IMR-90 (cell line): ENCODE measurements at regions not wholly inside any gene's neighbourhood (a gene's known extent, or its start where the extent isn't known, plus 50 kb on each side); places are given as distances from the start of the nearest gene placed in this dataset.

Experiments used
- ATAC-seq: fragments of 200-7000 bp; cut with Tn5 transposase; 2 replicates; pipeline ENCODE4 v1.9.1; 2020; ENCODE audit warnings: low read depth, mild to moderate bottlenecking, moderate library complexity
- BruUV-seq: library from RNA; stranded (reverse); fragments of 400-500 nt; replicated peaks from 2 replicates; lab custom pipeline; 2021; lab: Mats Ljungman, UMichigan
- CTCF ChIA-PET: fragments of 300-600 bp; formaldehyde crosslinking; extraction: SDS; loops from one replicate; lab custom pipeline; 2021; ENCODE audit warnings: antibody characterized with exemption; lab: Yijun Ruan, JAX
- POLR2A ChIA-PET: fragments of 300-600 bp; sonication (Branson Sonifier 250); formaldehyde crosslinking; loops from one replicate; lab custom pipeline; 2022; ENCODE audit warnings: antibody characterized with exemption; ENCODE audit not compliant: unreplicated experiment; lab: Charles Lee
- DNase-seq: peaks from one replicate; pipeline ENCODE4 v3.0.0; 2013
- H2AFZ ChIP-seq: replicated peaks from 2 replicates; pipeline ENCODE3; 2013; ENCODE audit warnings: low read length, mild to moderate bottlenecking; ENCODE audit not compliant: poor library complexity
- H2AK5ac ChIP-seq: 2 replicates; pipeline ENCODE4 v1.6.1; 2013; ENCODE audit warnings: low read depth, low read length, inconsistent platforms
- H2AK9ac ChIP-seq: replicated peaks from 2 replicates; pipeline ENCODE3; 2013; ENCODE audit warnings: mild to moderate bottlenecking, low read depth, low read length, moderate library complexity; ENCODE audit not compliant: poor library complexity
- H2BK120ac ChIP-seq: 2 replicates; pipeline ENCODE4 v1.6.1; 2013; ENCODE audit warnings: low read depth, low read length, inconsistent platforms
- H2BK15ac ChIP-seq: 3 replicates; pipeline ENCODE4 v1.6.1; 2013; ENCODE audit warnings: low read depth, low read length, inconsistent platforms
- H2BK20ac ChIP-seq: 2 replicates; pipeline ENCODE4 v1.6.1; 2013; ENCODE audit warnings: low read depth, mild to moderate bottlenecking, inconsistent platforms, low read length, moderate library complexity
- H2BK5ac ChIP-seq: 2 replicates; pipeline ENCODE4 v1.6.1; 2013; ENCODE audit warnings: mild to moderate bottlenecking, low read depth, low read length, inconsistent platforms; ENCODE audit not compliant: poor library complexity, severe bottlenecking
- H3K14ac ChIP-seq: replicated peaks from 2 replicates; pipeline ENCODE4 v1.6.1; 2013; ENCODE audit warnings: low read depth, low read length, inconsistent platforms
- H3K18ac ChIP-seq: 2 replicates; pipeline ENCODE4 v1.6.1; 2013; ENCODE audit warnings: low read depth, low read length, control low read depth
- H3K23ac ChIP-seq: 2 replicates; pipeline ENCODE4 v1.6.1; 2013; ENCODE audit warnings: low read depth, low read length, inconsistent platforms
- H3K27ac ChIP-seq: 2 replicates; pipeline ENCODE4 v1.5.1; 2013; ENCODE audit warnings: mild to moderate bottlenecking, control low read depth, low read length; ENCODE audit not compliant: insufficient read depth
- H3K27me3 ChIP-seq: 2 replicates; pipeline ENCODE4 v1.6.1; 2013; ENCODE audit warnings: low read length; ENCODE audit not compliant: control insufficient read depth, insufficient read depth
- H3K36me3 ChIP-seq: 2 replicates; pipeline ENCODE4 v1.6.1; 2013; ENCODE audit warnings: low read length, mixed read lengths; ENCODE audit not compliant: control insufficient read depth, insufficient read depth
- H3K4ac ChIP-seq: 2 replicates; pipeline ENCODE4 v1.6.1; 2013; ENCODE audit warnings: low read depth, low read length, inconsistent platforms
- H3K4me1 ChIP-seq: 2 replicates; pipeline ENCODE4 v1.6.1; 2013; ENCODE audit warnings: low read length, mixed read lengths; ENCODE audit not compliant: control insufficient read depth, insufficient read depth
- H3K4me2 ChIP-seq: 2 replicates; pipeline ENCODE4 v1.6.1; 2013; ENCODE audit warnings: low read depth, mild to moderate bottlenecking, control low read depth, low read length, moderate library complexity
- H3K4me3 ChIP-seq: 2 replicates; pipeline ENCODE4 v1.5.1; 2013; ENCODE audit warnings: low read depth, mild to moderate bottlenecking, control low read depth, low read length, moderate library complexity; ENCODE audit not compliant: insufficient read depth
- H3K56ac ChIP-seq: 2 replicates; pipeline ENCODE4 v1.6.1; 2013; ENCODE audit warnings: low read length, inconsistent platforms; ENCODE audit not compliant: insufficient read depth; ENCODE audit errors: extremely low read depth
- H3K79me1 ChIP-seq, 2 experiments: 2 replicates each; pipeline ENCODE4 v1.6.1; 2013; ENCODE audit warnings: low read length in 2 of 2, inconsistent platforms in 1 of 2, low read depth in 1 of 2
- H3K9ac ChIP-seq: 2 replicates; pipeline ENCODE4 v1.6.1; 2013; ENCODE audit warnings: low read depth, low read length, control low read depth
- H3K9me1 ChIP-seq: 2 replicates; pipeline ENCODE4 v1.6.1; 2013; ENCODE audit warnings: low read length, inconsistent platforms; ENCODE audit not compliant: insufficient read depth
- H3K9me3 ChIP-seq: 2 replicates; pipeline ENCODE4 v1.6.1; 2013; ENCODE audit warnings: low read length; ENCODE audit not compliant: control insufficient read depth, insufficient read depth
- H4K20me1 ChIP-seq: 2 replicates; pipeline ENCODE4 v1.6.1; 2013; ENCODE audit warnings: low read length, inconsistent platforms; ENCODE audit not compliant: insufficient read depth
- H4K5ac ChIP-seq: 2 replicates; pipeline ENCODE4 v1.6.1; 2013; ENCODE audit warnings: mild to moderate bottlenecking, low read depth, low read length, control low read depth
- H4K8ac ChIP-seq, 2 experiments: 2 replicates each; pipeline ENCODE4 v1.6.1; 2013; ENCODE audit warnings: low read depth in 2 of 2, low read length in 2 of 2, control low read depth in 1 of 2, inconsistent platforms in 1 of 2
- H4K91ac ChIP-seq: 2 replicates; pipeline ENCODE4 v1.6.1; 2013; ENCODE audit warnings: low read depth, low read length, inconsistent platforms; ENCODE audit not compliant: insufficient read depth
- MAFK ChIP-seq: IDR thresholded peaks from 2 replicates; pipeline ENCODE4 v1.6.1; 2012; ENCODE audit warnings: low read depth, low read length, improper control_type of control experiment
- WGBS, 2 experiments: methylation state at CpG; one replicate each; pipeline versions ENCODE4 v1.1.5 to v1.1.7; 2013; ENCODE audit warnings: missing lambda C conversion rate in 2 of 2; ENCODE audit not compliant: insufficient read length in 1 of 2; ENCODE audit errors: extremely low coverage in 2 of 2; 5-methylcytosine and 5-hydroxymethylcytosine counted together
- dilution Hi-C: fragments of 300-500 bp; cut with HindIII; formaldehyde crosslinking; loops from one replicate; pipeline ENCODE4 v1.14.3; 2018; ENCODE audit warnings: low sequenced_read_pairs; ENCODE audit not compliant: unreplicated experiment
- in situ Hi-C: fragments of 300-500 bp; cut with MboI; formaldehyde crosslinking; loops from 3 replicates; pipeline ENCODE4 v1.14.3; 2019; ENCODE audit warnings: low sequenced_read_pairs, inconsistent platforms, mixed read lengths
- intact Hi-C: fragments of 100-400 bp; cut with micrococcal nuclease; formaldehyde crosslinking; loops from 2 replicates; pipeline ENCODE4 v1.10.0; 2022
- TF ChIP-seq, protein P1 (sequence below): fragments of 150-350 bp; IDR thresholded peaks from 2 replicates; pipeline ENCODE4 v1.6.1; 2016; ENCODE audit warnings: low read depth, mild to moderate bottlenecking, low read length, moderate library complexity, borderline replicate concordance

DNA sequence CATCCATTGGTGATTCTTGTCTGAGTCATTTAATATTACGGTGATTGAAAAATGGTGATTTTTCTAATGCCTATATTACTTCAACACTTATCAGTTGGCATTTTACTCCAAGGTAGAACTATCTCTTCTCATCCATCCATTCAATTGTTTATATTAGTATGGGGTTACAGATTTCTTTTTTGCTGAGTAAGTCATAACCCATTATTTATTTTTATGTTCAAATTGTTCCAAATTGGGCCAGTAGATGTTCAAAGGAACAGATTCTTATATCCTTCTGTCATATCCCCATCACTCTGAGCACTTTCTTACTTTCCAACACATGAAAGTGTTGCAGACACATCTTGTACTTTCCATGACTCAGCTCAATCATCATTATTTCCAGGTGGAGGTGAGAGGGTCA is 466.8 kb upstream of the CAMK1G start:
- no peak overlapping the region for H2AFZ ChIP-seq
- intact Hi-C loops: no loop called here

More for the DNA sequence above, 466.8 kb upstream of the CAMK1G start:
- H3K27ac ChIP-seq: no peak overlapping the region
- ATAC-seq (no peak), DNase-seq (no peak)
- H4K91ac ChIP-seq: no peak overlapping the region
- in situ Hi-C loops (no loop called here), dilution Hi-C loops (no loop called here)
- no peaks in the 10 kb centered on the region for H3K79me1 ChIP-seq
- H3K14ac ChIP-seq: no peak overlapping the region
- no peaks in the 10 kb centered on the region for H3K9me1 ChIP-seq
- POLR2A ChIA-PET: no interaction called here
- H3K56ac ChIP-seq: no peak overlapping the region
- H3K36me3 ChIP-seq: no peaks in the 10 kb centered on the region
- H2BK20ac ChIP-seq: no peak overlapping the region
- TF ChIP-seq, protein P1, sequence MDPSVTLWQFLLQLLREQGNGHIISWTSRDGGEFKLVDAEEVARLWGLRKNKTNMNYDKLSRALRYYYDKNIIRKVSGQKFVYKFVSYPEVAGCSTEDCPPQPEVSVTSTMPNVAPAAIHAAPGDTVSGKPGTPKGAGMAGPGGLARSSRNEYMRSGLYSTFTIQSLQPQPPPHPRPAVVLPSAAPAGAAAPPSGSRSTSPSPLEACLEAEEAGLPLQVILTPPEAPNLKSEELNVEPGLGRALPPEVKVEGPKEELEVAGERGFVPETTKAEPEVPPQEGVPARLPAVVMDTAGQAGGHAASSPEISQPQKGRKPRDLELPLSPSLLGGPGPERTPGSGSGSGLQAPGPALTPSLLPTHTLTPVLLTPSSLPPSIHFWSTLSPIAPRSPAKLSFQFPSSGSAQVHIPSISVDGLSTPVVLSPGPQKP: no peak
- peak; percentile 52 for TF ChIP-seq MAFK
- no peak overlapping the region for H2BK15ac ChIP-seq
- no peaks in the 10 kb centered on the region for H3K4me1 ChIP-seq
- H4K5ac ChIP-seq: no peak overlapping the region
- CTCF ChIA-PET: no interaction called here
- H2BK5ac ChIP-seq: no peak overlapping the region
- H2AK9ac ChIP-seq: no peak overlapping the region
- no peak overlapping the region for H3K9ac ChIP-seq
- no TSS peak for BruUV-seq
- H3K18ac ChIP-seq: no peak overlapping the region
- H4K8ac ChIP-seq: no peak overlapping the region
- H3K4me3 ChIP-seq: no peak overlapping the region
- no peak overlapping the region for H3K4me2 ChIP-seq
- no peaks in the 10 kb centered on the region for H4K20me1 ChIP-seq
- WGBS, 2 experiments: no CpG with 5 or more reads among the region's 1 CpG
- H3K4ac ChIP-seq: no peak overlapping the region
- H3K9me3 ChIP-seq: 0 out of 2 replicates have a peak, but pooled peaks cover 2% of the 10 kb centered on the region
- no peaks in the 10 kb centered on the region for H3K27me3 ChIP-seq
- no peak overlapping the region for H2BK120ac ChIP-seq
- H2AK5ac ChIP-seq: no peak overlapping the region
- H3K23ac ChIP-seq: no peak overlapping the region
